ENCODE measurements at regions not wholly inside any gene's neighbourhood (a gene's known extent, or its start where the extent isn't known, plus 50 kb on each side); places are given as distances from the start of the nearest gene placed in this dataset.

DNA sequence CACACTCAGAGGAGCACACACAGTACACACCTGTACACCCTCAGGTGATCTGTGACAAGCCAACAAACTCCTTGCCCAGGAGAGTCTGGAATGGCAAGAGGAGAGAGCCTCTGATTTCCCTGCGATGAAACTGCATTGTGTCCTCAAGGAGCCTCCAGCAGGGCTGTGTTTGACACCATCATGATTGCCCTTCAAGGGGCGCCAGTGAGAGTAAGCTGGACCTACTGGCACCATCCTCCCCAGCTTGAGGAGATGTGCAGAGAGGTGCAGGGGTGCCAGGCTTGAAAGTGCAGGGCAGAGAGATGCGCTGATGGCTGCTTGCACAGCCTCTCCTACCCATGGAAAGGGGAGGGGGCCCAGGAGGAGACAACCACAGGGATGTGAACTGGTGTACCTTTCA is 188.8 kb upstream of the CADM1 start:
- no peaks in the 10 kb centered on the region; the same call in 1 of the 2 replicates for H3K9me3 ChIP-seq
- ChIA-PET POLR2A (no interaction called here), CTCF (no interaction called here)
- intact Hi-C loops (cut with micrococcal nuclease; ENCODE audit: unreplicated experiment), result no loop called here
- BruUV-seq (replicated peaks), result no TSS peak
- no peak overlapping the region for H3K4me3 ChIP-seq (ENCODE audit: low read depth, low read length)
- Mint-ChIP-seq H3K9me3 (ENCODE audit: unreplicated experiment) (no peaks in the 10 kb centered on the region), H3K36me3 (ENCODE audit: insufficient read depth, unreplicated experiment) (no peaks in the 10 kb centered on the region), H3K27ac (ENCODE audit: unreplicated experiment) (no peak overlapping the region), H3K4me3 (ENCODE audit: unreplicated experiment) (no peak overlapping the region), H3K27me3 (ENCODE audit: insufficient read depth, unreplicated experiment) (peaks cover 39% of the 10 kb centered on the region), H3K4me1 (ENCODE audit: low read depth, unreplicated experiment) (peaks cover 2% of the 10 kb centered on the region)
- H3K4me1 ChIP-seq, result peaks cover 4% of the 10 kb centered on the region
- H3K36me3 ChIP-seq (ENCODE audit: control insufficient read depth, insufficient read depth, low read length), result no peaks in the 10 kb centered on the region
- TF ChIP-seq, protein P1, sequence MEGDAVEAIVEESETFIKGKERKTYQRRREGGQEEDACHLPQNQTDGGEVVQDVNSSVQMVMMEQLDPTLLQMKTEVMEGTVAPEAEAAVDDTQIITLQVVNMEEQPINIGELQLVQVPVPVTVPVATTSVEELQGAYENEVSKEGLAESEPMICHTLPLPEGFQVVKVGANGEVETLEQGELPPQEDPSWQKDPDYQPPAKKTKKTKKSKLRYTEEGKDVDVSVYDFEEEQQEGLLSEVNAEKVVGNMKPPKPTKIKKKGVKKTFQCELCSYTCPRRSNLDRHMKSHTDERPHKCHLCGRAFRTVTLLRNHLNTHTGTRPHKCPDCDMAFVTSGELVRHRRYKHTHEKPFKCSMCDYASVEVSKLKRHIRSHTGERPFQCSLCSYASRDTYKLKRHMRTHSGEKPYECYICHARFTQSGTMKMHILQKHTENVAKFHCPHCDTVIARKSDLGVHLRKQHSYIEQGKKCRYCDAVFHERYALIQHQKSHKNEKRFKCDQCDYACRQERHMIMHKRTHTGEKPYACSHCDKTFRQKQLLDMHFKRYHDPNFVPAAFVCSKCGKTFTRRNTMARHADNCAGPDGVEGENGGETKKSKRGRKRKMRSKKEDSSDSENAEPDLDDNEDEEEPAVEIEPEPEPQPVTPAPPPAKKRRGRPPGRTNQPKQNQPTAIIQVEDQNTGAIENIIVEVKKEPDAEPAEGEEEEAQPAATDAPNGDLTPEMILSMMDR (IDR thresholded peaks at IDR 0.05; ENCODE audit: insufficient read depth in 1 of 2, low read depth in 1 of 2, low read length in 1 of 2, severe bottlenecking in 1 of 2, unreplicated experiment in 1 of 2), result no peak
- peak in 1 of 2 experiments; percentile 22 for DNase-seq
- H3K27me3 ChIP-seq (replicated peaks; ENCODE audit: control insufficient read depth, insufficient read depth, low read length), result peaks cover 6% of the 10 kb centered on the region

DNA sequence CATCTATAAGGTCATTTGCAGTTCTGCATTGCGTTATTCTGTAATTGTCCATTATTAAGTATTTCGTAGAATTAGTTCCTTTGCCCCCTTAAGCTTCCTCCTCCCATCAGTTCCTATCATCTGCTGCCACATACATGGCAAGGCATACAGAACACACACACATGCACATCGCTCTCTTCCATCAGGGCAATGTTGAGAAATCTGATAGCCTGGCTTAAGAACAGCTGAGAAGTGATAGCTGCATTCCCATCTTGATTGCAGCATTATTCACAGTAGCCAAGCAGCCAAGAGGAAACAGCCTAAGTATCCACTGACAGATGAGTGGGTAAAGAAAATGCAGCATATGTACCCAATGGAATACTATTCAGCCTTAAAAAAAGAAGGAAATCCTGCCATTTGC is 186.8 kb upstream of the CADM1 start:
- ChIA-PET POLR2A (interaction anchor here (0.6 kb wide), 1 partner anchor 306 kb away, joined by 5 read pairs; no protein-coding TSS in a partner anchor), CTCF (interaction anchor here (0.8 kb wide), 1 partner anchor 12 kb away, joined by 3 read pairs; no protein-coding TSS in a partner anchor)
- no peak for DNase-seq
- Histone ChIP-seq H3K4me3 (ENCODE audit: low read depth, low read length) (no peak overlapping the region), H3K36me3 (ENCODE audit: control insufficient read depth, insufficient read depth, low read length) (no peaks in the 10 kb centered on the region), H3K9me3 (no peaks in the 10 kb centered on the region; the same call in 1 of the 2 replicates), H3K27me3 (replicated peaks; ENCODE audit: control insufficient read depth, insufficient read depth, low read length) (peaks cover 6% of the 10 kb centered on the region), H3K4me1 (peaks cover 8% of the 10 kb centered on the region)
- Mint-ChIP-seq H3K4me3 (ENCODE audit: unreplicated experiment) (no peak overlapping the region), H3K4me1 (ENCODE audit: low read depth, unreplicated experiment) (peaks cover 9% of the 10 kb centered on the region), H3K9me3 (ENCODE audit: unreplicated experiment) (no peaks in the 10 kb centered on the region), H3K27ac (ENCODE audit: unreplicated experiment) (no peak overlapping the region), H3K27me3 (ENCODE audit: insufficient read depth, unreplicated experiment) (peaks cover 46% of the 10 kb centered on the region), H3K36me3 (ENCODE audit: insufficient read depth, unreplicated experiment) (no peaks in the 10 kb centered on the region)
- intact Hi-C loops (cut with micrococcal nuclease; ENCODE audit: unreplicated experiment), result no loop called here
- BruUV-seq (replicated peaks), result no TSS peak
- TF ChIP-seq, protein P1 (IDR thresholded peaks at IDR 0.05; ENCODE audit: insufficient read depth in 1 of 2, low read depth in 1 of 2, low read length in 1 of 2, severe bottlenecking in 1 of 2, unreplicated experiment in 1 of 2), result no peak

- DNase-seq, result peak; percentile 52 to 53
Observed at GRCh38 chr11:115687934-115688333, 183.7 kb upstream of the CADM1 start.

More at GRCh38 chr11:115687934-115688333, 183.7 kb upstream of the CADM1 start:
- Mint-ChIP-seq H3K4me1 (ENCODE audit: low read depth, unreplicated experiment) (peaks cover 9% of the 10 kb centered on the region), H3K27me3 (ENCODE audit: insufficient read depth, unreplicated experiment) (peaks cover 52% of the 10 kb centered on the region), H3K36me3 (ENCODE audit: insufficient read depth, unreplicated experiment) (no peaks in the 10 kb centered on the region), H3K4me3 (ENCODE audit: unreplicated experiment) (no peak overlapping the region), H3K9me3 (ENCODE audit: unreplicated experiment) (peaks cover 10% of the 10 kb centered on the region), H3K27ac (ENCODE audit: unreplicated experiment) (no peak overlapping the region)
- Histone ChIP-seq H3K4me1 (peaks cover 8% of the 10 kb centered on the region), H3K36me3 (ENCODE audit: control insufficient read depth, insufficient read depth, low read length) (no peaks in the 10 kb centered on the region), H3K4me3 (ENCODE audit: low read depth, low read length) (no peak overlapping the region), H3K9me3 (0 out of 2 replicates have a peak, but pooled peaks cover 2% of the 10 kb centered on the region), H3K27me3 (replicated peaks; ENCODE audit: control insufficient read depth, insufficient read depth, low read length) (peaks cover 6% of the 10 kb centered on the region)
- POLR2A ChIA-PET, result no interaction called here
- intact Hi-C loops (cut with micrococcal nuclease; ENCODE audit: unreplicated experiment), result no loop called here
- no TSS peak for BruUV-seq (replicated peaks)
- TF ChIP-seq, protein P1 (IDR thresholded peaks at IDR 0.05; ENCODE audit: insufficient read depth in 1 of 2, low read depth in 1 of 2, low read length in 1 of 2, severe bottlenecking in 1 of 2, unreplicated experiment in 1 of 2), result no peak
- CTCF ChIA-PET, result no interaction called here

Measured in Caco-2 (cell line).